ENCODE measurements at regions not wholly inside any gene's neighbourhood (a gene's known extent, or its start where the extent isn't known, plus 50 kb on each side); places are given as distances from the start of the nearest gene placed in this dataset.

- BruUV-seq (replicated peaks), result no TSS peak
- H3F3A ChIP-seq (ENCODE audit: low read length, unreplicated experiment), result no peaks in the 10 kb centered on the region
- H3K27ac ChIP-seq (ENCODE audit: low read length), result no peak overlapping the region
- H3K27me3 ChIP-seq (ENCODE audit: low read length), result no peaks in the 10 kb centered on the region
- H3K9ac ChIP-seq (ENCODE audit: low read length), result no peak overlapping the region
- H3K9me2 ChIP-seq (replicated peaks; ENCODE audit: low read length), result no peaks in the 10 kb centered on the region
- ATAC-seq (no peak), DNase-seq (no peak)
- no peaks in the 10 kb centered on the region for H3K9me3 ChIP-seq (ENCODE audit: low read length)
- no peaks in the 10 kb centered on the region for H4K20me1 ChIP-seq (ENCODE audit: low read length)
- H3K36me3 ChIP-seq (ENCODE audit: low read depth, low read length), result no peaks in the 10 kb centered on the region
- CTCF ChIA-PET, result no interaction called here
- H3K4me1 ChIP-seq (ENCODE audit: insufficient read depth, low read length), result no peaks in the 10 kb centered on the region
- no peak overlapping the region for H2AFZ ChIP-seq (ENCODE audit: low read length)
- TF ChIP-seq, protein P1, sequence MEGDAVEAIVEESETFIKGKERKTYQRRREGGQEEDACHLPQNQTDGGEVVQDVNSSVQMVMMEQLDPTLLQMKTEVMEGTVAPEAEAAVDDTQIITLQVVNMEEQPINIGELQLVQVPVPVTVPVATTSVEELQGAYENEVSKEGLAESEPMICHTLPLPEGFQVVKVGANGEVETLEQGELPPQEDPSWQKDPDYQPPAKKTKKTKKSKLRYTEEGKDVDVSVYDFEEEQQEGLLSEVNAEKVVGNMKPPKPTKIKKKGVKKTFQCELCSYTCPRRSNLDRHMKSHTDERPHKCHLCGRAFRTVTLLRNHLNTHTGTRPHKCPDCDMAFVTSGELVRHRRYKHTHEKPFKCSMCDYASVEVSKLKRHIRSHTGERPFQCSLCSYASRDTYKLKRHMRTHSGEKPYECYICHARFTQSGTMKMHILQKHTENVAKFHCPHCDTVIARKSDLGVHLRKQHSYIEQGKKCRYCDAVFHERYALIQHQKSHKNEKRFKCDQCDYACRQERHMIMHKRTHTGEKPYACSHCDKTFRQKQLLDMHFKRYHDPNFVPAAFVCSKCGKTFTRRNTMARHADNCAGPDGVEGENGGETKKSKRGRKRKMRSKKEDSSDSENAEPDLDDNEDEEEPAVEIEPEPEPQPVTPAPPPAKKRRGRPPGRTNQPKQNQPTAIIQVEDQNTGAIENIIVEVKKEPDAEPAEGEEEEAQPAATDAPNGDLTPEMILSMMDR (conservative IDR thresholded peaks at IDR 0.05; ENCODE audit: low read depth, low read length), result no peak
- TF ChIP-seq EZH2phosphoT487 (IDR thresholded peaks at IDR 0.05; ENCODE audit: borderline replicate concordance, low read length) (no peak), EZH2 (IDR thresholded peaks at IDR 0.05; ENCODE audit: low read length, unreplicated experiment) (no peak)
- intact Hi-C loops (cut with micrococcal nuclease), result no loop called here
- POLR2A ChIA-PET (ENCODE audit: unreplicated experiment), result no interaction called here
- no peaks in the 10 kb centered on the region for H3K79me2 ChIP-seq (ENCODE audit: low read length)
- H3K4me3 ChIP-seq (ENCODE audit: low read length), result no peak overlapping the region
- H3K4me2 ChIP-seq (ENCODE audit: low read length), result no peak overlapping the region
Measured at GRCh38 chr6:135617222-135617621, 119.7 kb upstream of the AHI1 start.

DNA sequence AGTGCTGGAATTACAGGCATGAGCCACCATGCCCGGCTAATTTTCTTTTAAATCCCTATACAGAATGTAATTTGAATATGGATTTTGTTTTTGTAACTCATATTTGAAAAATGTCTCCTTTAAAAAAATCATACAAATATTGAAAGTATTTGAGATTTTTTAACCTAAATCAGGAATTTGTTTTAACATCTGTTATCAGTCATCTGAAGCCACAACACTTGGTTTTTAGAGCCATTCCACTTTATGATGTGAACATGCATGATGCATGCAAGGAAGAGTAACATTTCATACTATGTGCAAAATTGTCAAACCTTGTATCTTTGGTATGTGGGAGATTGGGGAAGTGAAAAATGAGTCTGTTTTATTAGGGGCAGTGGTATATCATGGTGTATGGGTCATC lies 124.5 kb upstream of the AHI1 start:
- Histone ChIP-seq H3K4me2 (ENCODE audit: low read length) (no peak overlapping the region), H3F3A (ENCODE audit: low read length, unreplicated experiment) (no peaks in the 10 kb centered on the region), H2AFZ (ENCODE audit: low read length) (no peak overlapping the region), H3K36me3 (ENCODE audit: low read depth, low read length) (no peaks in the 10 kb centered on the region), H4K20me1 (ENCODE audit: low read length) (no peaks in the 10 kb centered on the region), H3K9ac (ENCODE audit: low read length) (no peak overlapping the region), H3K4me3 (ENCODE audit: low read length) (no peak overlapping the region), H3K4me1 (ENCODE audit: insufficient read depth, low read length) (no peaks in the 10 kb centered on the region), H3K27ac (ENCODE audit: low read length) (no peak overlapping the region), H3K79me2 (ENCODE audit: low read length) (no peaks in the 10 kb centered on the region), H3K9me3 (ENCODE audit: low read length) (no peaks in the 10 kb centered on the region), H3K9me2 (replicated peaks; ENCODE audit: low read length) (no peaks in the 10 kb centered on the region), H3K27me3 (ENCODE audit: low read length) (no peaks in the 10 kb centered on the region)
- ChIA-PET CTCF (no interaction called here), POLR2A (ENCODE audit: unreplicated experiment) (no interaction called here)
- BruUV-seq (replicated peaks), result no TSS peak
- no peak for DNase-seq
- no peak for ATAC-seq
- TF ChIP-seq EZH2 (IDR thresholded peaks at IDR 0.05; ENCODE audit: low read length, unreplicated experiment), result no peak
- TF ChIP-seq EZH2phosphoT487 (IDR thresholded peaks at IDR 0.05; ENCODE audit: borderline replicate concordance, low read length), result no peak
- TF ChIP-seq, protein P1 (conservative IDR thresholded peaks at IDR 0.05; ENCODE audit: low read depth, low read length), result no peak
- intact Hi-C loops (cut with micrococcal nuclease), result no loop called here

GRCh38 chr6:135623979-135624378 lies 126.4 kb upstream of the AHI1 start:
- no peak overlapping the region for H3K9ac ChIP-seq (ENCODE audit: low read length)
- no peak overlapping the region for H3K4me2 ChIP-seq (ENCODE audit: low read length)
- H3K27ac ChIP-seq (ENCODE audit: low read length), result no peak overlapping the region
- H3K4me3 ChIP-seq (ENCODE audit: low read length), result no peak overlapping the region
- ATAC-seq, result no peak
- CTCF ChIA-PET, result no interaction called here
- no peaks in the 10 kb centered on the region for H3K9me3 ChIP-seq (ENCODE audit: low read length)
- TF ChIP-seq, protein P1 (conservative IDR thresholded peaks at IDR 0.05; ENCODE audit: low read depth, low read length), result no peak
- TF ChIP-seq EZH2phosphoT487 (IDR thresholded peaks at IDR 0.05; ENCODE audit: borderline replicate concordance, low read length) (no peak), EZH2 (IDR thresholded peaks at IDR 0.05; ENCODE audit: low read length, unreplicated experiment) (no peak)
- BruUV-seq (replicated peaks), result no TSS peak
- no peaks in the 10 kb centered on the region for H3K27me3 ChIP-seq (ENCODE audit: low read length)
- POLR2A ChIA-PET (ENCODE audit: unreplicated experiment), result no interaction called here
- no peaks in the 10 kb centered on the region for H3K9me2 ChIP-seq (replicated peaks; ENCODE audit: low read length)
- DNase-seq, result no peak
- H3K4me1 ChIP-seq (ENCODE audit: insufficient read depth, low read length), result no peaks in the 10 kb centered on the region
- no peaks in the 10 kb centered on the region for H3F3A ChIP-seq (ENCODE audit: low read length, unreplicated experiment)
- intact Hi-C loops (cut with micrococcal nuclease), result no loop called here
- no peaks in the 10 kb centered on the region for H3K36me3 ChIP-seq (ENCODE audit: low read depth, low read length)
- no peaks in the 10 kb centered on the region for H3K79me2 ChIP-seq (ENCODE audit: low read length)
- no peaks in the 10 kb centered on the region for H4K20me1 ChIP-seq (ENCODE audit: low read length)
- H2AFZ ChIP-seq (ENCODE audit: low read length), result no peak overlapping the region
